ENCODE measurements at regions not wholly inside any gene's neighbourhood (a gene's known extent, or its start where the extent isn't known, plus 50 kb on each side); places are given as distances from the start of the nearest gene placed in this dataset.
A peak's percentile ranks its signal among the peaks of the same experiment; 100 is the strongest.

GRCh38 chr4:125140966-125141495 is 173.7 kb upstream of the FAT4 start:
- no peak overlapping the region for H3K27ac ChIP-seq

GRCh38 chr4:125135652-125136051 is 179.1 kb upstream of the FAT4 start:
- DNase-seq (ENCODE audit: low spot score) = no peak
- Histone ChIP-seq H3K4me3 (no peak overlapping the region), H3K27ac (no peak overlapping the region)
- no peak for TF ChIP-seq CTCF (IDR thresholded peaks at IDR 0.05)

More at GRCh38 chr4:125140966-125141495, 173.7 kb upstream of the FAT4 start:
- H3K4me3 ChIP-seq = no peak overlapping the region
- no peak for TF ChIP-seq CTCF (IDR thresholded peaks at IDR 0.05)
- no peak for DNase-seq (ENCODE audit: low spot score)

GRCh38 chr4:125132729-125133128 is 182.0 kb upstream of the FAT4 start:
- no peak for DNase-seq (ENCODE audit: low spot score)
- TF ChIP-seq CTCF (IDR thresholded peaks at IDR 0.05) = no peak
- Histone ChIP-seq H3K27ac (no peak overlapping the region), H3K4me3 (no peak overlapping the region)

- DNase-seq (ENCODE audit: low spot score) = no peak
Measured at GRCh38 chr4:125131891-125132680, 182.7 kb upstream of the FAT4 start.

GRCh38 chr4:125125276-125125675 is 189.5 kb upstream of the FAT4 start:
- peak overlapping the region in 1 of 2 donors; percentile 18 for H3K27ac ChIP-seq
- DNase-seq (ENCODE audit: low spot score) = no peak
- H3K4me3 ChIP-seq = peak overlapping the region; percentile 35
- TF ChIP-seq CTCF (IDR thresholded peaks at IDR 0.05) = no peak

More at GRCh38 chr4:125131891-125132680, 182.7 kb upstream of the FAT4 start:
- Histone ChIP-seq H3K27ac (no peak overlapping the region), H3K4me3 (no peak overlapping the region)
- no peak for TF ChIP-seq CTCF (IDR thresholded peaks at IDR 0.05)

- Histone ChIP-seq H3K4me3 (no peak overlapping the region), H3K27ac (no peak overlapping the region)
- TF ChIP-seq CTCF (IDR thresholded peaks at IDR 0.05) = no peak
- DNase-seq (ENCODE audit: low spot score) = no peak
Measured at GRCh38 chr4:125123570-125124109, 191.1 kb upstream of the FAT4 start.

GRCh38 chr4:125121581-125121980 is 193.2 kb upstream of the FAT4 start:
- DNase-seq (ENCODE audit: low spot score) = no peak
- H3K27ac ChIP-seq = no peak overlapping the region
- no peak overlapping the region for H3K4me3 ChIP-seq
- TF ChIP-seq CTCF (IDR thresholded peaks at IDR 0.05) = no peak
